HCT116 (cell line): ENCODE measurements at regions not wholly inside any gene's neighbourhood (a gene's known extent, or its start where the extent isn't known, plus 50 kb on each side); places are given as distances from the start of the nearest gene placed in this dataset.

ENCODE experiments used
- ATAC-seq: fragments of 200-7000 bp; cut with Tn5 transposase; 2 replicates; pipeline ENCODE4 v1.9.1; 2020; ENCODE audit warnings: mild to moderate bottlenecking, moderate library complexity
- BruUV-seq: library from RNA; stranded (reverse); fragments of 400-500 nt; replicated peaks from 2 replicates; lab custom pipeline; 2021; lab: Mats Ljungman, UMichigan
- CTCF ChIA-PET: fragments of 300-600 bp; sonication (Branson Sonifier 250); formaldehyde crosslinking; loops from one replicate; lab custom pipeline; 2021; ENCODE audit warnings: antibody characterized with exemption; lab: Charles Lee
- POLR2A ChIA-PET: fragments of 300-600, 350-600 bp; sonication (Branson Sonifier 250); formaldehyde crosslinking; loops from one replicate; lab custom pipeline; 2021; ENCODE audit warnings: antibody characterized with exemption; lab: Charles Lee
- RAD21 ChIA-PET, 2 experiments: fragments of 300-600 bp; sonication (Branson Sonifier 250); formaldehyde crosslinking; loops; one replicate each; lab custom pipeline; 2023; ENCODE audit warnings: low total read pairs in 2 of 2; ENCODE audit not compliant: uncharacterized antibody in 2 of 2, unreplicated experiment in 2 of 2, low non-redundant PET in 1 of 2; lab: Charles Lee
- DNase-seq: peaks from one replicate; pipeline ENCODE4 v3.0.0-alpha.2; 2010; ENCODE audit warnings: low read depth, low spot score
- H2AFZ ChIP-seq: fragments of 200-600 bp; shearing (Covaris generic), sonication (generic); 2 replicates; pipeline ENCODE4 v1.6.1; 2017; ENCODE audit warnings: low read depth, mixed run types, mixed read lengths, antibody characterized with exemption, low read length; ENCODE audit not compliant: poor library complexity, severe bottlenecking
- H3K27ac ChIP-seq: 2 replicates; pipeline ENCODE4 v1.5.1; 2012; ENCODE audit warnings: low read depth, low read length
- H3K27me3 ChIP-seq: fragments of 200-600 bp; sonication (generic); 2 replicates; pipeline ENCODE4 v1.6.1; 2016; ENCODE audit warnings: mixed run types, low read length, mixed read lengths; ENCODE audit not compliant: insufficient read depth
- H3K36me3 ChIP-seq, 2 experiments: fragments of 200-500 bp in 1 of 2; fragments of 200-600 bp in 1 of 2; sonication (Bioruptor generic) in 1 of 2; sonication (generic) in 1 of 2; 2 replicates each; pipeline versions ENCODE4 v1.5.1 to v1.6.1; 2014 to 2016; ENCODE audit warnings: low read length in 2 of 2, inconsistent platforms in 1 of 2, mixed read lengths in 1 of 2, mixed run types in 1 of 2; ENCODE audit not compliant: insufficient read depth in 2 of 2, control insufficient read depth in 1 of 2
- H3K4me1 ChIP-seq, 2 experiments: fragments of 200-600 bp in 1 of 2; sonication (generic) in 1 of 2; 2 replicates each; pipeline versions ENCODE4 v1.5.1 to v1.6.1; 2012 to 2017; ENCODE audit warnings: low read length in 2 of 2, inconsistent platforms in 1 of 2, mild to moderate bottlenecking in 1 of 2, mixed read lengths in 1 of 2, mixed run types in 1 of 2, moderate library complexity in 1 of 2; ENCODE audit not compliant: insufficient read depth in 2 of 2, control insufficient read depth in 1 of 2
- H3K4me2 ChIP-seq: fragments of 200-600 bp; sonication (generic); 2 replicates; pipeline ENCODE4 v1.6.1; 2017; ENCODE audit warnings: mixed run types, low read length, mixed read lengths
- H3K4me3 ChIP-seq, 2 experiments: fragments of 200-600 bp in 1 of 2; sonication (generic) in 1 of 2; replicated peaks in 1 of 2; 2 replicates each; pipeline ENCODE4 v1.5.1; 2011 to 2016; ENCODE audit warnings: low read length in 2 of 2, control low read depth in 1 of 2, low read depth in 1 of 2, mild to moderate bottlenecking in 1 of 2, mixed read lengths in 1 of 2, mixed run types in 1 of 2
- H3K79me2 ChIP-seq: fragments of 200-600 bp; sonication (generic); 2 replicates; pipeline ENCODE4 v1.6.1; 2017; ENCODE audit warnings: mild to moderate bottlenecking, mixed run types, low read length, moderate library complexity, mixed read lengths; ENCODE audit not compliant: insufficient read depth
- H3K9ac ChIP-seq: fragments of 200-600 bp; sonication (generic); 2 replicates; pipeline ENCODE4 v1.6.1; 2016; ENCODE audit warnings: low read length, mixed read lengths
- H3K9me2 ChIP-seq: fragments of 200-600 bp; sonication (generic), shearing (Covaris generic); 2 replicates; pipeline ENCODE4 v1.6.1; 2017; ENCODE audit warnings: mixed run types, mild to moderate bottlenecking, moderate library complexity; ENCODE audit not compliant: insufficient read depth
- H3K9me3 ChIP-seq, 2 experiments: fragments of 200-500 bp in 1 of 2; fragments of 200-600 bp in 1 of 2; sonication (Bioruptor generic) in 1 of 2; sonication (generic) in 1 of 2; 2 replicates each; pipeline ENCODE4 v1.6.1; 2014 to 2017; ENCODE audit warnings: low read length in 2 of 2, mixed read lengths in 2 of 2, inconsistent platforms in 1 of 2, low read depth in 1 of 2, mild to moderate bottlenecking in 1 of 2, mixed run types in 1 of 2, moderate library complexity in 1 of 2; ENCODE audit not compliant: control insufficient read depth in 1 of 2, insufficient read depth in 1 of 2
- H4K20me1 ChIP-seq: fragments of 200-600 bp; sonication (generic), shearing (Covaris generic); 2 replicates; pipeline ENCODE4 v1.6.1; 2017; ENCODE audit warnings: mixed run types, mild to moderate bottlenecking, moderate library complexity; ENCODE audit not compliant: insufficient read depth
- CEBPB ChIP-seq: IDR thresholded peaks from 2 replicates; pipeline ENCODE4 v1.6.1; 2012; ENCODE audit warnings: low read depth
- EGR1 ChIP-seq: IDR thresholded peaks from 2 replicates; pipeline ENCODE4 v1.6.1; 2012; ENCODE audit warnings: low read depth
- EZH2phosphoT487 ChIP-seq: fragments of 200-600 bp; IDR thresholded peaks from 2 replicates; pipeline ENCODE4 v1.6.1; 2018; ENCODE audit warnings: antibody characterized with exemption, borderline replicate concordance
- POLR2AphosphoS5 ChIP-seq: IDR thresholded peaks from 2 replicates; pipeline ENCODE4 v1.6.1; 2011; ENCODE audit warnings: mild to moderate bottlenecking, low read depth, low read length, moderate library complexity
- RAD21 ChIP-seq: IDR thresholded peaks from 2 replicates; pipeline ENCODE4 v1.6.1; 2012; ENCODE audit warnings: low read depth, mild to moderate bottlenecking
- SIN3A ChIP-seq: IDR thresholded peaks from 2 replicates; pipeline ENCODE4 v1.6.1; 2012; ENCODE audit warnings: low read depth
- TCF7L2 ChIP-seq: IDR thresholded peaks from 2 replicates; pipeline ENCODE4 v1.7.0; 2011; ENCODE audit warnings: borderline replicate concordance, inconsistent platforms; ENCODE audit not compliant: insufficient read depth, insufficient read length; ENCODE audit errors: extremely low read depth
- YY1 ChIP-seq: IDR thresholded peaks from 2 replicates; pipeline ENCODE4 v1.6.1; 2011; ENCODE audit warnings: low read length, low read depth, moderate library complexity, mild to moderate bottlenecking; ENCODE audit not compliant: insufficient replicate concordance; ENCODE audit errors: extremely low read depth
- ZFX ChIP-seq: fragments of 450-650 bp; IDR thresholded peaks from 2 replicates; pipeline ENCODE4 v1.6.1; 2017
- intact Hi-C: fragments of 100-400 bp; cut with micrococcal nuclease; formaldehyde crosslinking; loops from 2 replicates; pipeline ENCODE4 v1.10.0; 2022
- TF ChIP-seq, protein P1 (sequence below): IDR thresholded peaks from 2 replicates; pipeline ENCODE4 v1.6.1; 2012; ENCODE audit warnings: low read depth
- TF ChIP-seq, protein P2 (sequence below): IDR thresholded peaks from 2 replicates; pipeline ENCODE4 v1.6.1; 2012

- no peaks in the 10 kb centered on the region for H3K4me1 ChIP-seq
- H3K4me2 ChIP-seq: no peak overlapping the region
- no peaks in the 10 kb centered on the region for H3K9me3 ChIP-seq
- no peak overlapping the region for H3K4me3 ChIP-seq
- no peak for ATAC-seq
- no peaks in the 10 kb centered on the region for H3K27me3 ChIP-seq
- TF ChIP-seq POLR2AphosphoS5 (no peak), CEBPB (no peak), EZH2phosphoT487 (no peak), ZFX (no peak), RAD21 (no peak), TCF7L2 (no peak), EGR1 (no peak), YY1 (no peak), SIN3A (no peak)
- TF ChIP-seq, protein P1, sequence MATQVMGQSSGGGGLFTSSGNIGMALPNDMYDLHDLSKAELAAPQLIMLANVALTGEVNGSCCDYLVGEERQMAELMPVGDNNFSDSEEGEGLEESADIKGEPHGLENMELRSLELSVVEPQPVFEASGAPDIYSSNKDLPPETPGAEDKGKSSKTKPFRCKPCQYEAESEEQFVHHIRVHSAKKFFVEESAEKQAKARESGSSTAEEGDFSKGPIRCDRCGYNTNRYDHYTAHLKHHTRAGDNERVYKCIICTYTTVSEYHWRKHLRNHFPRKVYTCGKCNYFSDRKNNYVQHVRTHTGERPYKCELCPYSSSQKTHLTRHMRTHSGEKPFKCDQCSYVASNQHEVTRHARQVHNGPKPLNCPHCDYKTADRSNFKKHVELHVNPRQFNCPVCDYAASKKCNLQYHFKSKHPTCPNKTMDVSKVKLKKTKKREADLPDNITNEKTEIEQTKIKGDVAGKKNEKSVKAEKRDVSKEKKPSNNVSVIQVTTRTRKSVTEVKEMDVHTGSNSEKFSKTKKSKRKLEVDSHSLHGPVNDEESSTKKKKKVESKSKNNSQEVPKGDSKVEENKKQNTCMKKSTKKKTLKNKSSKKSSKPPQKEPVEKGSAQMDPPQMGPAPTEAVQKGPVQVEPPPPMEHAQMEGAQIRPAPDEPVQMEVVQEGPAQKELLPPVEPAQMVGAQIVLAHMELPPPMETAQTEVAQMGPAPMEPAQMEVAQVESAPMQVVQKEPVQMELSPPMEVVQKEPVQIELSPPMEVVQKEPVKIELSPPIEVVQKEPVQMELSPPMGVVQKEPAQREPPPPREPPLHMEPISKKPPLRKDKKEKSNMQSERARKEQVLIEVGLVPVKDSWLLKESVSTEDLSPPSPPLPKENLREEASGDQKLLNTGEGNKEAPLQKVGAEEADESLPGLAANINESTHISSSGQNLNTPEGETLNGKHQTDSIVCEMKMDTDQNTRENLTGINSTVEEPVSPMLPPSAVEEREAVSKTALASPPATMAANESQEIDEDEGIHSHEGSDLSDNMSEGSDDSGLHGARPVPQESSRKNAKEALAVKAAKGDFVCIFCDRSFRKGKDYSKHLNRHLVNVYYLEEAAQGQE: no peak
- TF ChIP-seq, protein P2, sequence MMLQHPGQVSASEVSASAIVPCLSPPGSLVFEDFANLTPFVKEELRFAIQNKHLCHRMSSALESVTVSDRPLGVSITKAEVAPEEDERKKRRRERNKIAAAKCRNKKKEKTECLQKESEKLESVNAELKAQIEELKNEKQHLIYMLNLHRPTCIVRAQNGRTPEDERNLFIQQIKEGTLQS: no peak
- no peak overlapping the region for H2AFZ ChIP-seq
- RAD21 ChIA-PET: no interaction called here
- intact Hi-C loops: no loop called here
- DNase-seq: no peak
- H3K79me2 ChIP-seq: no peaks in the 10 kb centered on the region
- CTCF ChIA-PET: no interaction called here
- POLR2A ChIA-PET: no interaction called here
- H3K9me2 ChIP-seq: no peaks in the 10 kb centered on the region
- no peak overlapping the region for H3K9ac ChIP-seq
- no peaks in the 10 kb centered on the region for H3K36me3 ChIP-seq
- H4K20me1 ChIP-seq: no peaks in the 10 kb centered on the region
- H3K27ac ChIP-seq: no peak overlapping the region
- no TSS peak for BruUV-seq
These were observed 126.5 kb upstream of the THBS1 start for GRCh38 chr15:39454189-39454986.
